GM23248 (cell line): ENCODE measurements at regions not wholly inside any gene's neighbourhood (a gene's known extent, or its start where the extent isn't known, plus 50 kb on each side); places are given as distances from the start of the nearest gene placed in this dataset.

Experiments used
- EZH2 ChIP-seq: fragments of 200-600 bp; sonication (generic); IDR thresholded peaks from 2 replicates; pipeline ENCODE4 v1.6.1; 2018; ENCODE audit warnings: antibody characterized with exemption, mild to moderate bottlenecking; ENCODE audit not compliant: insufficient read depth, poor library complexity, severe bottlenecking
- EZH2phosphoT487 ChIP-seq: fragments of 200-600 bp; sonication (generic); IDR thresholded peaks from 2 replicates; pipeline ENCODE4 v1.6.1; 2018; ENCODE audit warnings: antibody characterized with exemption, moderate library complexity, mild to moderate bottlenecking, low read depth; ENCODE audit not compliant: insufficient read depth

GRCh38 chr5:106171708-106172107 lies 1499.0 kb downstream of the EFNA5 start:
- TF ChIP-seq EZH2phosphoT487 (no peak), EZH2 (no peak)
